Naive thymus-derived CD8-positive, alpha-beta T cell (primary cell): ENCODE measurements at regions not wholly inside any gene's neighbourhood (a gene's known extent, or its start where the extent isn't known, plus 50 kb on each side); places are given as distances from the start of the nearest gene placed in this dataset.
"Not testable (repeated sequence)": the region's sequence is repeated elsewhere in the genome, so short reads cannot be mapped to it uniquely, and the experiment has no call there.

ENCODE experiments used
- ATAC-seq, 2 donors: fragments of 150-1000 bp; cut with Tn5 transposase in 1 of 2; sonication (Bioruptor Pico), chemical (Tn5 transposase) in 1 of 2; 1 replicate in 1 of 2; 2 replicates in 1 of 2; pipeline ENCODE4 v1.10.0; 2021; ENCODE audit warnings: mild to moderate bottlenecking in 2 of 2, moderate library complexity in 2 of 2
- POLR2A ChIA-PET: fragments of 350-600 bp; sonication (Branson Sonifier 250); formaldehyde crosslinking; loops from one replicate; lab custom pipeline; 2021; ENCODE audit warnings: antibody characterized with exemption; lab: Charles Lee
- DNase-seq, 10 donors: peaks; one replicate each; pipeline versions ENCODE4 v3.0.0 to v3.0.0-alpha.2; 2020 to 2022
- H3K27ac Mint-ChIP-seq, 10 donors: one replicate each; pipeline ENCODE4 v1.8.0; 2020 to 2022; ENCODE audit warnings: mild to moderate bottlenecking in 10 of 10, mixed read lengths in 10 of 10, moderate library complexity in 4 of 10, inconsistent platforms in 1 of 10
- H3K27me3 Mint-ChIP-seq, 5 donors: one replicate each; pipeline ENCODE4 v1.8.0; 2021 to 2022; ENCODE audit warnings: mixed read lengths in 5 of 5
- H3K36me3 Mint-ChIP-seq, 3 donors: one replicate each; pipeline ENCODE4 v1.8.0; 2020 to 2022; ENCODE audit warnings: mixed read lengths in 3 of 3, mild to moderate bottlenecking in 2 of 3, inconsistent platforms in 1 of 3
- H3K4me1 Mint-ChIP-seq, 4 donors: one replicate each; pipeline ENCODE4 v1.8.0; 2021 to 2022; ENCODE audit warnings: mixed read lengths in 4 of 4
- H3K4me3 Mint-ChIP-seq, 10 donors: one replicate each; pipeline ENCODE4 v1.8.0; 2020 to 2022; ENCODE audit warnings: mild to moderate bottlenecking in 10 of 10, mixed read lengths in 10 of 10, moderate library complexity in 6 of 10, inconsistent platforms in 1 of 10
- H3K9me3 Mint-ChIP-seq, 9 donors: one replicate each; pipeline ENCODE4 v1.8.0; 2020 to 2022; ENCODE audit warnings: mixed read lengths in 9 of 9, mild to moderate bottlenecking in 3 of 9, inconsistent platforms in 1 of 9, moderate library complexity in 1 of 9

- Mint-ChIP-seq H3K27ac (peak overlapping the region in 1 of 10 donors; percentile 11), H3K9me3 (no peaks in the 10 kb centered on the region), H3K4me3 (no peak overlapping the region), H3K36me3 (no peaks in the 10 kb centered on the region), H3K27me3 (no peaks in the 10 kb centered on the region), H3K4me1 (peaks cover 0 to 2% (median 0%) of the 10 kb centered on the region in 4 donors)
- DNase-seq, result no peak
- POLR2A ChIA-PET, result interaction anchor here (0.5 kb wide), 1 partner anchor 386 kb away, joined by 3 read pairs; no protein-coding TSS in a partner anchor
- ATAC-seq, result no peak
Measured at GRCh38 chr16:11410376-11411058, 65.3 kb downstream of the RMI2 start.

DNA sequence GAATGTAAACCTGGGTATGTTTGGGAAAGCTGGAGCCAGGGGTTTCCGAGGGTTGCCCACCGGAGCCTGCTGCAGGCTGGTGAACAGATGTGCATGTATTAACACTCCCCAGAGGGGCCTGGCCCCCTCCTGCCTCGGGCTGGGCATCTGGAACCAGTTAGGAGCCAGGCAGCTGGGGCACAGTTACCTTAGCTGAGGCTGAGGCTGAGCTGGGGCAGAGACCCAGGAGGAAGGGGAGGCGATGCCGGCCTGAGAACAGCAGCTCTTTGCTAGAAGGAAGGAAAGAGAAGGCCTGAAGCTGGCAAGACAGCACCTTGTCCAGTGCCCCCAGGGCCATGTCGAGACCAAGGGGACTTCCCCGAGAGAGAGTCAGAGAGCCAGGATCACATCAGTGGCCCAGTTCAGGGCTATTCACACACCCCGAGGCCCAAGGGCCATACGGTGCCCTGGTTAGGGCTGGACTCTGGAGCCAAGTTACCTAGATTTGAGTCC lies 65.8 kb downstream of the RMI2 start:
- Mint-ChIP-seq H3K36me3 (no peaks in the 10 kb centered on the region), H3K4me1 (peaks cover 0 to 2% (median 0%) of the 10 kb centered on the region in 4 donors), H3K27ac (peak overlapping the region in 1 of 10 donors; percentile 11), H3K27me3 (no peaks in the 10 kb centered on the region), H3K4me3 (no peak overlapping the region), H3K9me3 (no peaks in the 10 kb centered on the region)
- ATAC-seq (no peak), DNase-seq (no peak)
- POLR2A ChIA-PET, result interaction anchor here (0.5 kb wide), 1 partner anchor 385 kb away, joined by 3 read pairs; no protein-coding TSS in a partner anchor

DNA sequence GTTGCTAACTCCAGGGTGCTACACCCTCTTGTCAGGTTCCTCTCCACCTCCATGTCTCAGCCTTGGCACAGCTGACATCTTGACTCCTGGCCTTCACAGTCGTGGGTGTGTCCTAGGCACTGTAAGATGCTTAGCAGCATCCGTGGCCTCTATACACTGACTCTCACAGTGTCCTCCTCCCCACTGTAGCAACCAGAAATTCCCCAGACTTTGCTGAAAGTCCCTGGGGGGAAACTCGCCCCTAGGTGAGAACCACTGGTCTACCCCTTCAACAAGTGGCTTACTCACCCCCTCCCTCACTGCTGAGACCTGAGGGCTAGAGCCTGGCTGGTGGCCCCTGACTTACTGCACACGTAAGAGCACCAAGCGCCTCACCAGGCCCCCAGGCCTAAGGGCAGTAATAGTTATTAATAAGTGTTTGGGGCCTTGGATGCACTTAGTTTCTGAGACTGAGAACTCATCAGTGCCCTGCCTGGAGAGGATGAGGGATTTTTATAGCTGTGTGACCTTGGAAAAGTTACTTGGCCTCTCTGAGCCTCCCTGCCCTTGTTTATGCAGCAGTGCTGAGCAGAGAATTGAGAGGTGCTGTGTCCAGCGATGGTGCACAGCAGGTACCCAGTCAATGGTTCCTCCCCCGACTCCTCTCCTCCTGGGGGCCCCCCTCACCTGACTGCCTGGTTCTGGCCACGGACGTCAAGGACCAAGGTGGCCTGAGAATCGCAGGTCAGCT lies 67.1 kb downstream of the RMI2 start:
- Mint-ChIP-seq H3K36me3 (no peaks in the 10 kb centered on the region), H3K9me3 (no peaks in the 10 kb centered on the region), H3K27ac (peak overlapping the region in 1 of 10 donors; percentile 43), H3K27me3 (no peaks in the 10 kb centered on the region), H3K4me1 (peaks cover 0 to 2% (median 0%) of the 10 kb centered on the region in 4 donors), H3K4me3 (no peak overlapping the region)
- POLR2A ChIA-PET, result interaction anchor here (0.6 kb wide), 1 partner anchor 596 kb away, joined by 3 read pairs; no protein-coding TSS in a partner anchor
- DNase-seq (no peak), ATAC-seq (no peak)

- Mint-ChIP-seq H3K4me1 (no peaks in the 10 kb centered on the region), H3K9me3 (no peaks in the 10 kb centered on the region), H3K27ac (no peak overlapping the region), H3K27me3 (no peaks in the 10 kb centered on the region), H3K4me3 (no peak overlapping the region), H3K36me3 (no peaks in the 10 kb centered on the region)
- POLR2A ChIA-PET, result interaction anchor here (0.6 kb wide), 1 partner anchor 595 kb away, joined by 3 read pairs; no protein-coding TSS in a partner anchor
- no peak for DNase-seq
- ATAC-seq, result no peak
Measured at GRCh38 chr16:11412965-11413887, 68.0 kb downstream of the RMI2 start.

DNA sequence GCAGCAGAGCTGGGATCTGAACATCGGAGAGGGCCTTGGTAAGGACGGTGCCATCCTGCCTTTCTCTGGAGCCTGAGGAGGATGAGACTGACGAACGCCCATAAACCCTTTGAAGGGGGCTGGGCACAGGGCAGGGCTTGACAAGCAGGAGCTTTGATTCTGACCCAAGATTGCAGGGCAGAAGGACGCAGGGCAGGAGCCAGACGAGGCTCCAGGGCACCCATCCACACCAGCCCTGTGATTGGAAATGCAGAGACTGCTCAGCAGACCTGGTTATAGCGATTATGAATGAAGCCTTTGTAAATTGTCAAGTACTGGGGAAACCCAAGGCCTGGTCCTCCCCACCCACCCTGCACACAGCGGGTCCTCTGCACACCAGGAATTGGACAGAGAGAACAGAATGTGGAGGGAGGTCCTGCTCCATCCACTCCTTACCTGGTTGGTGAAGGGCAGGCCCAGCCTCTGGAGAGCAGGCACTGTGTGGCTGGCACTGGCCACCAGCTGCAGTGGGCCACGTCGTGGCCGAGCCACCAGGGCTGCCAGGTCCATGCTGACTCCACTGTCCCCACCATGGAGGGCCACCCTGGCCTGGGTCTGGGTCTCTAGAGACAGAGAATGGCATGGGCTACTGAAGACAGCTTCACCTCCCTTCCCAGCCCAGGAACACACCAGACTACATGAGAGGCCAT lies 68.8 kb downstream of the RMI2 start:
- ATAC-seq (no peak), DNase-seq (no peak)
- H3K36me3 Mint-ChIP-seq, result no peaks in the 10 kb centered on the region
- POLR2A ChIA-PET, result no interaction called here
- H3K27me3 Mint-ChIP-seq, result no peaks in the 10 kb centered on the region
- H3K9me3 Mint-ChIP-seq, result no peaks in the 10 kb centered on the region
- H3K4me3 Mint-ChIP-seq, result no peak overlapping the region
- H3K4me1 Mint-ChIP-seq, result no peaks in the 10 kb centered on the region
- peak overlapping the region in 1 of 10 donors; percentile 46 for H3K27ac Mint-ChIP-seq

- Mint-ChIP-seq H3K9me3 (no peaks in the 10 kb centered on the region), H3K36me3 (no peaks in the 10 kb centered on the region), H3K4me3 (no peak overlapping the region), H3K27me3 (no peaks in the 10 kb centered on the region), H3K27ac (no peak overlapping the region), H3K4me1 (no peaks in the 10 kb centered on the region)
- DNase-seq, result no peak
- no peak for ATAC-seq
- POLR2A ChIA-PET, result no interaction called here
Measured at GRCh38 chr16:11414815-11415775, 69.8 kb downstream of the RMI2 start.

GRCh38 chr16:11416228-11417001 lies 71.2 kb downstream of the RMI2 start:
- Mint-ChIP-seq H3K9me3 (no peaks in the 10 kb centered on the region), H3K4me1 (no peaks in the 10 kb centered on the region), H3K36me3 (no peaks in the 10 kb centered on the region), H3K27ac (peak overlapping the region in 1 of 10 donors; percentile 27), H3K4me3 (no peak overlapping the region), H3K27me3 (no peaks in the 10 kb centered on the region)
- no peak for ATAC-seq
- no peak for DNase-seq
- POLR2A ChIA-PET, result no interaction called here

DNA sequence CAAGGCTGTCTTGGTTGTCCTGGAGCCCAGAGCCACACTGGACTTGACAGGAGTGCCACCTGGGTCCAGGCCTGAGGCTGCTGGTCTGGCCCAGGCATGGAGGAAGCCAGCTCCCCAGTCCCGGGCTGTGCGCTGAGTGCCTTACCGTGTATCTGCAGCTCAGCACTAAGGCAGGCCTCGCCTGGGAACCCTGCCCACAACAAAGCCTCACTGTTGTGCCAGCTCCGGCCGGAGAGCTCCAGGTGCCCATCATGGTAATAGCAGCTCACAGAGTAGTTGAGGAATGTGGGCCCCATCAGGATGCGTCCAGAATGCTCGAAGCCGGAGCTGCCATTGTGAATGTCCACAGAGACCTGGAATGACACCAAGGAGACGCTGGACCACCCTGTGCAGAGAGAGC lies 72.2 kb downstream of the RMI2 start:
- Mint-ChIP-seq H3K27me3 (no peaks in the 10 kb centered on the region), H3K4me1 (peaks cover 0 to 2% (median 0%) of the 10 kb centered on the region in 4 donors), H3K9me3 (no peaks in the 10 kb centered on the region), H3K27ac (no peak overlapping the region), H3K36me3 (no peaks in the 10 kb centered on the region), H3K4me3 (no peak overlapping the region)
- DNase-seq (no peak), ATAC-seq (no peak)
- POLR2A ChIA-PET, result no interaction called here

- H3K9me3 Mint-ChIP-seq, result no peaks in the 10 kb centered on the region
- DNase-seq, result no peak
- no peak overlapping the region for H3K27ac Mint-ChIP-seq
- no peaks in the 10 kb centered on the region for H3K36me3 Mint-ChIP-seq
- no peak overlapping the region for H3K4me3 Mint-ChIP-seq
- H3K27me3 Mint-ChIP-seq, result no peaks in the 10 kb centered on the region
- no peak for ATAC-seq
- POLR2A ChIA-PET, result no interaction called here
- peaks cover 0 to 2% (median 0%) of the 10 kb centered on the region in 4 donors for H3K4me1 Mint-ChIP-seq
Measured at GRCh38 chr16:11418506-11418905, 73.2 kb downstream of the RMI2 start.

- H3K27ac Mint-ChIP-seq, H3K36me3 Mint-ChIP-seq, POLR2A ChIA-PET, H3K4me3 Mint-ChIP-seq, ATAC-seq, H3K9me3 Mint-ChIP-seq, H3K4me1 Mint-ChIP-seq, DNase-seq, H3K27me3 Mint-ChIP-seq: not testable (repeated sequence)
Measured at GRCh38 chr16:11420067-11420466, 74.8 kb downstream of the RMI2 start.

- POLR2A ChIA-PET, result interaction anchor here (0.6 kb wide), 1 partner anchor 109 kb away, joined by 3 read pairs; no protein-coding TSS in a partner anchor
- peaks cover 0 to 2% (median 0%) of the 10 kb centered on the region in 4 donors for H3K4me1 Mint-ChIP-seq
- DNase-seq, result no peak
- H3K27me3 Mint-ChIP-seq, result no peaks in the 10 kb centered on the region
- no peaks in the 10 kb centered on the region for H3K36me3 Mint-ChIP-seq
- no peak overlapping the region for H3K4me3 Mint-ChIP-seq
- no peak overlapping the region for H3K27ac Mint-ChIP-seq
- no peaks in the 10 kb centered on the region for H3K9me3 Mint-ChIP-seq
- no peak for ATAC-seq
Measured at GRCh38 chr16:11420895-11421294, 75.6 kb downstream of the RMI2 start.
